ENCODE measurements at regions not wholly inside any gene's neighbourhood (a gene's known extent, or its start where the extent isn't known, plus 50 kb on each side); places are given as distances from the start of the nearest gene placed in this dataset.

GRCh38 chr14:22448035-22448904 is 140.8 kb downstream of the DAD1 start:
- TF ChIP-seq CTCF (IDR thresholded peaks at IDR 0.05), result no peak
- H3K27me3 ChIP-seq, result no peaks in the 10 kb centered on the region
- H3K4me3 ChIP-seq, result no peak overlapping the region
- no peaks in the 10 kb centered on the region for H3K4me1 ChIP-seq
- H3K9me3 ChIP-seq, result no peaks in the 10 kb centered on the region
- no peak for DNase-seq (ENCODE audit: low spot score in 2 of 2)
- H3K27ac ChIP-seq, result no peak overlapping the region
- intact Hi-C loops (cut with DNase I), result no loop called here
- no peaks in the 10 kb centered on the region for H3K36me3 ChIP-seq

GRCh38 chr14:22438742-22439141 is 150.3 kb downstream of the DAD1 start:
- no peak for DNase-seq (ENCODE audit: low spot score in 2 of 2)
- no peak overlapping the region for H3K4me3 ChIP-seq

GRCh38 chr14:22434901-22435550 is 154.0 kb downstream of the DAD1 start:
- H3K27ac ChIP-seq, result no peak overlapping the region
- no peaks in the 10 kb centered on the region for H3K27me3 ChIP-seq
- no peak overlapping the region for H3K4me3 ChIP-seq
- intact Hi-C loops (cut with DNase I), result no loop called here
- H3K36me3 ChIP-seq, result no peaks in the 10 kb centered on the region
- TF ChIP-seq CTCF (IDR thresholded peaks at IDR 0.05), result no peak
- no peak for DNase-seq (ENCODE audit: low spot score in 2 of 2)
- H3K4me1 ChIP-seq, result peaks cover 3 to 12% of the 10 kb centered on the region in 2 donors
- H3K9me3 ChIP-seq, result no peaks in the 10 kb centered on the region

More at GRCh38 chr14:22438742-22439141, 150.3 kb downstream of the DAD1 start:
- no peak overlapping the region for H3K27ac ChIP-seq
- no peaks in the 10 kb centered on the region for H3K36me3 ChIP-seq
- no peaks in the 10 kb centered on the region for H3K27me3 ChIP-seq
- intact Hi-C loops (cut with DNase I), result no loop called here
- H3K9me3 ChIP-seq, result no peaks in the 10 kb centered on the region
- TF ChIP-seq CTCF (IDR thresholded peaks at IDR 0.05), result no peak
- no peaks in the 10 kb centered on the region for H3K4me1 ChIP-seq

- no peaks in the 10 kb centered on the region for H3K36me3 ChIP-seq
- intact Hi-C loops (cut with DNase I), result no loop called here
- H3K9me3 ChIP-seq, result no peaks in the 10 kb centered on the region
- H3K4me3 ChIP-seq, result no peak overlapping the region
- DNase-seq (ENCODE audit: low spot score in 2 of 2), result no peak
- H3K27me3 ChIP-seq, result no peaks in the 10 kb centered on the region
- peaks cover 3 to 13% of the 10 kb centered on the region in 2 donors for H3K4me1 ChIP-seq
- H3K27ac ChIP-seq, result no peak overlapping the region
- no peak for TF ChIP-seq CTCF (IDR thresholded peaks at IDR 0.05)
These were observed 155.0 kb downstream of the DAD1 start for GRCh38 chr14:22434030-22434429.

GRCh38 chr14:22433069-22433468 is 156.0 kb downstream of the DAD1 start:
- no peak overlapping the region for H3K27ac ChIP-seq
- intact Hi-C loops (cut with DNase I), result no loop called here
- no peaks in the 10 kb centered on the region for H3K36me3 ChIP-seq
- H3K4me1 ChIP-seq, result peaks cover 3 to 22% of the 10 kb centered on the region in 2 donors
- H3K4me3 ChIP-seq, result no peak overlapping the region
- no peaks in the 10 kb centered on the region for H3K9me3 ChIP-seq
- H3K27me3 ChIP-seq, result no peaks in the 10 kb centered on the region
- no peak for TF ChIP-seq CTCF (IDR thresholded peaks at IDR 0.05)
- DNase-seq (ENCODE audit: low spot score in 2 of 2), result no peak

All from ascending aorta (tissue), 2 donors.